ENCODE measurements at regions not wholly inside any gene's neighbourhood (a gene's known extent, or its start where the extent isn't known, plus 50 kb on each side); places are given as distances from the start of the nearest gene placed in this dataset.

GRCh38 chr15:92747047-92747446 lies 91.5 kb upstream of the FAM174B start (continued):
- TF ChIP-seq IRF5 (IDR thresholded peaks at IDR 0.05; ENCODE audit: borderline replicate concordance) (no peak), POLR2AphosphoS2 (IDR thresholded peaks at IDR 0.05; ENCODE audit: low read depth, low read length) (no peak), MEF2B (IDR thresholded peaks at IDR 0.05; ENCODE audit: partially characterized antibody, poor library complexity, severe bottlenecking) (no peak), ZNF687 (IDR thresholded peaks at IDR 0.05) (no peak), BMI1 (IDR thresholded peaks at IDR 0.05; ENCODE audit: borderline replicate concordance) (no peak), ZNF622 (IDR thresholded peaks at IDR 0.05) (no peak)
- TF ChIP-seq, protein P1, sequence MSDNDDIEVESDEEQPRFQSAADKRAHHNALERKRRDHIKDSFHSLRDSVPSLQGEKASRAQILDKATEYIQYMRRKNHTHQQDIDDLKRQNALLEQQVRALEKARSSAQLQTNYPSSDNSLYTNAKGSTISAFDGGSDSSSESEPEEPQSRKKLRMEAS (IDR thresholded peaks at IDR 0.05; ENCODE audit: low read depth, low read length): no peak

- WGBS (ENCODE audit: insufficient coverage, insufficient replicate concordance, low lambda C conversion rate, missing lambda C conversion rate): 34% methylated on average over 4 of the region's 4 CpGs
- in situ Hi-C loops (cut with MboI): no loop called here
- intact Hi-C loops (cut with micrococcal nuclease; ENCODE audit: unreplicated experiment): no loop called here
- no peaks in the 10 kb centered on the region for H4K20me1 ChIP-seq (ENCODE audit: control insufficient read depth, insufficient read depth)
- TF ChIP-seq, protein P2, sequence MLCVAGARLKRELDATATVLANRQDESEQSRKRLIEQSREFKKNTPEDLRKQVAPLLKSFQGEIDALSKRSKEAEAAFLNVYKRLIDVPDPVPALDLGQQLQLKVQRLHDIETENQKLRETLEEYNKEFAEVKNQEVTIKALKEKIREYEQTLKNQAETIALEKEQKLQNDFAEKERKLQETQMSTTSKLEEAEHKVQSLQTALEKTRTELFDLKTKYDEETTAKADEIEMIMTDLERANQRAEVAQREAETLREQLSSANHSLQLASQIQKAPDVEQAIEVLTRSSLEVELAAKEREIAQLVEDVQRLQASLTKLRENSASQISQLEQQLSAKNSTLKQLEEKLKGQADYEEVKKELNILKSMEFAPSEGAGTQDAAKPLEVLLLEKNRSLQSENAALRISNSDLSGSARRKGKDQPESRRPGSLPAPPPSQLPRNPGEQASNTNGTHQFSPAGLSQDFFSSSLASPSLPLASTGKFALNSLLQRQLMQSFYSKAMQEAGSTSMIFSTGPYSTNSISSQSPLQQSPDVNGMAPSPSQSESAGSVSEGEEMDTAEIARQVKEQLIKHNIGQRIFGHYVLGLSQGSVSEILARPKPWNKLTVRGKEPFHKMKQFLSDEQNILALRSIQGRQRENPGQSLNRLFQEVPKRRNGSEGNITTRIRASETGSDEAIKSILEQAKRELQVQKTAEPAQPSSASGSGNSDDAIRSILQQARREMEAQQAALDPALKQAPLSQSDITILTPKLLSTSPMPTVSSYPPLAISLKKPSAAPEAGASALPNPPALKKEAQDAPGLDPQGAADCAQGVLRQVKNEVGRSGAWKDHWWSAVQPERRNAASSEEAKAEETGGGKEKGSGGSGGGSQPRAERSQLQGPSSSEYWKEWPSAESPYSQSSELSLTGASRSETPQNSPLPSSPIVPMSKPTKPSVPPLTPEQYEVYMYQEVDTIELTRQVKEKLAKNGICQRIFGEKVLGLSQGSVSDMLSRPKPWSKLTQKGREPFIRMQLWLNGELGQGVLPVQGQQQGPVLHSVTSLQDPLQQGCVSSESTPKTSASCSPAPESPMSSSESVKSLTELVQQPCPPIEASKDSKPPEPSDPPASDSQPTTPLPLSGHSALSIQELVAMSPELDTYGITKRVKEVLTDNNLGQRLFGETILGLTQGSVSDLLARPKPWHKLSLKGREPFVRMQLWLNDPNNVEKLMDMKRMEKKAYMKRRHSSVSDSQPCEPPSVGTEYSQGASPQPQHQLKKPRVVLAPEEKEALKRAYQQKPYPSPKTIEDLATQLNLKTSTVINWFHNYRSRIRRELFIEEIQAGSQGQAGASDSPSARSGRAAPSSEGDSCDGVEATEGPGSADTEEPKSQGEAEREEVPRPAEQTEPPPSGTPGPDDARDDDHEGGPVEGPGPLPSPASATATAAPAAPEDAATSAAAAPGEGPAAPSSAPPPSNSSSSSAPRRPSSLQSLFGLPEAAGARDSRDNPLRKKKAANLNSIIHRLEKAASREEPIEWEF (IDR thresholded peaks at IDR 0.05; ENCODE audit: insufficient replicate concordance, low read depth, low read length): no peak
- TF ChIP-seq GABPA (IDR thresholded peaks at IDR 0.05; ENCODE audit: low read depth): no peak
- no peak for ATAC-seq
- no peak overlapping the region for H3K4me3 ChIP-seq
- no peak overlapping the region for H2AFZ ChIP-seq (ENCODE audit: control insufficient read depth, low read depth, low read length)
- SMC1A ChIA-PET (ENCODE audit: uncharacterized antibody, unreplicated experiment): no interaction called here
- POLR2A ChIA-PET: no interaction called here
- no peak overlapping the region for H3K9ac ChIP-seq (ENCODE audit: control insufficient read depth, insufficient read depth, low read length)
- H3K4me2 ChIP-seq (ENCODE audit: control insufficient read depth, insufficient read depth): no peak overlapping the region
- CTCF ChIA-PET: no interaction called here
- no peaks in the 10 kb centered on the region for H3K27me3 ChIP-seq (replicated peaks in 1 of 2; ENCODE audit: control insufficient read depth in 2 of 2, insufficient read depth in 2 of 2, low read length in 1 of 2)
- no peaks in the 10 kb centered on the region for H3K79me2 ChIP-seq (ENCODE audit: control insufficient read depth, insufficient read depth, low read length)
- no peak for FAIRE-seq
- H3K9me3 ChIP-seq (replicated peaks; ENCODE audit: control insufficient read depth, insufficient read depth, low read length): no peaks in the 10 kb centered on the region
- H3K36me3 ChIP-seq (ENCODE audit: control insufficient read depth in 2 of 2, insufficient read depth in 2 of 2, low read length in 1 of 2): no peaks in the 10 kb centered on the region
- no peak for DNase-seq (ENCODE audit: low read depth, low spot score)
- no peak overlapping the region for H3K27ac ChIP-seq (ENCODE audit: control insufficient read depth, insufficient read depth)
- RAD21 ChIA-PET (ENCODE audit: unreplicated experiment): no interaction called here
- H3K4me1 ChIP-seq (ENCODE audit: control insufficient read depth, insufficient read depth, low read length): no peaks in the 10 kb centered on the region
- no TSS peak for BruUV-seq (replicated peaks)
Observed at GRCh38 chr15:92749216-92749615, 93.6 kb upstream of the FAM174B start.
